Mesodermal cell (in vitro differentiated cells): ENCODE measurements at regions not wholly inside any gene's neighbourhood (a gene's known extent, or its start where the extent isn't known, plus 50 kb on each side); places are given as distances from the start of the nearest gene placed in this dataset.

Experiments
- H3K27ac ChIP-seq: 2 replicates; pipeline ENCODE4 v1.7.0; 2013; ENCODE audit warnings: mild to moderate bottlenecking, low read depth, low read length, moderate library complexity; ENCODE audit not compliant: severe bottlenecking
- H3K36me3 ChIP-seq: 2 replicates; pipeline ENCODE4 v1.7.1; 2013; ENCODE audit warnings: mild to moderate bottlenecking, low read length, moderate library complexity; ENCODE audit not compliant: control insufficient read depth, insufficient read depth
- H3K4me1 ChIP-seq: one replicate; pipeline ENCODE4 v1.7.1; 2013; ENCODE audit warnings: mild to moderate bottlenecking, low read length; ENCODE audit not compliant: insufficient read depth, control insufficient read depth, poor library complexity, severe bottlenecking
- H3K4me3 ChIP-seq: 2 replicates; pipeline ENCODE4 v1.7.0; 2013; ENCODE audit warnings: low read length, control low read depth, mild to moderate bottlenecking; ENCODE audit not compliant: insufficient read depth, poor library complexity, severe bottlenecking; ENCODE audit errors: extremely low read depth
- H3K9me3 ChIP-seq: 2 replicates; pipeline ENCODE4 v1.7.1; 2013; ENCODE audit warnings: mild to moderate bottlenecking, low read length, moderate library complexity; ENCODE audit not compliant: control insufficient read depth
- WGBS, 2 experiments: methylation state at CpG; one replicate each; pipeline ENCODE4 v1.1.5; 2013; ENCODE audit warnings: missing lambda C conversion rate in 2 of 2; ENCODE audit not compliant: insufficient coverage in 2 of 2; 5-methylcytosine and 5-hydroxymethylcytosine counted together

DNA sequence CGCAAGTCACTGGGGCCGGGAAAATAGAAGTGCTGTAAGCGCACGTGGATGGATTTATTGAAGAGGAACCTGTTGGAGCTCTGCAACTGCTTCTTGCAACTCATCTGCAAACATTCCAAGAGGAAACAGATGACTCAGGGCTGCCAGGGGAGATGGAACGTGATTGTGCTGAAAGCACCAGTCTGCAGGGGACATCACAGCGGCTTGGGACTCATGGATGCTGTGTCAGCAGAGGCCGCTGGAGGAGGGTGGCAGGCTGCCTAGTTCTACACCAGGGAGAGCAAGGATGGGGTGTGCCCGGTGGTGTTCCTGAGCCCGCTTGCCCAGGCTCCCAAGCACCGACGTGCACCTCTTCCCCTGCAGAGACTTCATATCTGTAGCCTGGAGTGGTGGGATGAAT, 515.7 kb downstream of the TCERG1L start:
- Histone ChIP-seq H3K27ac (no peak overlapping the region), H3K9me3 (peaks cover 4% of the 10 kb centered on the region), H3K4me3 (no peak overlapping the region), H3K36me3 (no peaks in the 10 kb centered on the region), H3K4me1 (no peaks in the 10 kb centered on the region)
- 78 to 80% methylated on average over 9 of the region's 11 CpGs for WGBS, 2 experiments

DNA sequence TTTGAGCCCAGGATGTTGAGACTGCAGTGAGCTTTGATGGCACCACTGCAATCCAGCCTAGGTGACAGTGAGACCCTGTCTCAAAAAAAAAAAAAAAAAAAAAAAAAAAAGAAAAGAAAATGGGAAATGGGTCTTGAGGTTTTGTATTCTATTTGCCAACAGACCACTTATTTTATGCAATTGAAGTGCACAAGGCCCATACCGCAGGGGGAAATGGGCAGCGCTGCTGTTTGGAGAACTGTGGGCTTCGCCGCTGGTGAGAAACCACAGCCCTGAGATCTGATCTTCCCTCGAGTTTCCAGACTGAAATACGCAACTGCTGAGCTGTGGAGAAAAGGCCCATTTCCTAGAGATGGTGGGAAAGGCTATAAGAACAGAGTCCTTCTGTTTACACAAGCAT, 512.0 kb downstream of the TCERG1L start:
- Histone ChIP-seq H3K36me3 (no peaks in the 10 kb centered on the region), H3K9me3 (no peaks in the 10 kb centered on the region), H3K4me3 (no peak overlapping the region), H3K4me1 (no peaks in the 10 kb centered on the region), H3K27ac (no peak overlapping the region)
- WGBS, 2 experiments: 85 to 100% methylated on average over 1 to 6 of the region's 6 CpGs

DNA sequence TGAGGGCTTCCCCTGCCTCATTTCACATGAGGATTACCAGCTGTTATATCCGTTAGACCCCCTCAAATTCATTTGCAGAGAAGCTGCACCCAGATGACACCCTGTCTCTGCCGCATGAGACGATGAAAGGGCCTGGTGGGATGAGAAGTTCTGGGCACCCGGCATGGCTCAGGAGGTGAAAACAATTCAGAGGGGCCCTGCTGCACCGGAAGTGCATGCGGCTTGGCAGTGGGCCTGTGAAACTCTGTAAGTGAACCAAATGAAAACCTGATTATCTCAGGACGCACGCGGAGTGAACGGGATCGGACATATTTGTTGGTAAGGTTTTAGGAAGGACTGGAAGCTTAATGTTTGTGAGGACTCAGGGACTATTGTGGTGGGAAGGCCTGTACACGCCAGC, 511.2 kb downstream of the TCERG1L start:
- no peak overlapping the region for H3K4me3 ChIP-seq
- no peaks in the 10 kb centered on the region for H3K9me3 ChIP-seq
- no peak overlapping the region for H3K27ac ChIP-seq
- no peaks in the 10 kb centered on the region for H3K4me1 ChIP-seq
- no peaks in the 10 kb centered on the region for H3K36me3 ChIP-seq
- 92 to 95% methylated on average over 6 to 11 of the region's 12 CpGs for WGBS, 2 experiments

DNA sequence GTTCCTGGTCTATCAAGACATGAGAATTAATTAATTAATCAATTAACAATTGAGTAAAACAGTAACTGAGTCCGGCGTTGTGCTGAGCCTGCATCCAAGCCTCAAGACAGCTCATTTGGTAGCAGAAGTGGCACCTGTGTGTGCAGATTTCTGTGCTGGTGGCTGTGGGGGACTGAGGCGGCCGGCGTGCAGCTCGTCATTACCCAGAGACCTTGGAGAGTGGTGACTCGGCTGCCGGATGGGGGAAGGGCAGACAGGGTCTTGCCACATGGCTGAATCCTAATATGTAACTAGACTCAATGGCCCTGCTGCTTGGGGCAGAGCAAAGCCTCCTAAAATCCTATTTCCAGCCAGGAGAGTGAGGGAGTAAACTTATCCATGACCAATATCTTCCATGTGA, 510.2 kb downstream of the TCERG1L start:
- no peak overlapping the region for H3K4me3 ChIP-seq
- H3K9me3 ChIP-seq: no peaks in the 10 kb centered on the region
- no peaks in the 10 kb centered on the region for H3K4me1 ChIP-seq
- 71 to 76% methylated on average over 5 of the region's 8 CpGs for WGBS, 2 experiments
- no peaks in the 10 kb centered on the region for H3K36me3 ChIP-seq
- no peak overlapping the region for H3K27ac ChIP-seq

DNA sequence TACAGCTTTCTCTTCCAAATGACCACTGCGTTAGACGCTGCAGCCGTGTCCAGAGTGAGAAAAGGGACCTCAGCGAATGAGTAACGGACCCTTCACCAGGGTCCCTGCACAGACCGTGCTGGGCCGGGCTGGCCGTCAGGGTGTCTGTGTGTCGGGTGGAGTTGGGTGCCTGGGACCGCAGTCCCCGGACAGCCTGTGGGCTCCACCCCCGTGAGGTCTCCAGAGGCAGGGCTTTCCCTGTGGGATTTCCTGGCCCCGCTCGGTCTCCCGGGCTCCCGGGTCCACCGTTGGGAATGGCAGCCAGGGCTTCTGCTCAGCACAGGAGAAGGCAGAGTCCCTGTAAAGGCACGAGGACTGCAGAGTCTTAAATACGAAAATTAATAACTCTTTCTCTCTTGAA, 509.7 kb downstream of the TCERG1L start:
- H3K4me1 ChIP-seq: no peaks in the 10 kb centered on the region
- H3K27ac ChIP-seq: no peak overlapping the region
- no peaks in the 10 kb centered on the region for H3K9me3 ChIP-seq
- H3K4me3 ChIP-seq: no peak overlapping the region
- WGBS, 2 experiments: 91 to 94% methylated on average over 15 to 16 of the region's 19 CpGs
- H3K36me3 ChIP-seq: no peaks in the 10 kb centered on the region

DNA sequence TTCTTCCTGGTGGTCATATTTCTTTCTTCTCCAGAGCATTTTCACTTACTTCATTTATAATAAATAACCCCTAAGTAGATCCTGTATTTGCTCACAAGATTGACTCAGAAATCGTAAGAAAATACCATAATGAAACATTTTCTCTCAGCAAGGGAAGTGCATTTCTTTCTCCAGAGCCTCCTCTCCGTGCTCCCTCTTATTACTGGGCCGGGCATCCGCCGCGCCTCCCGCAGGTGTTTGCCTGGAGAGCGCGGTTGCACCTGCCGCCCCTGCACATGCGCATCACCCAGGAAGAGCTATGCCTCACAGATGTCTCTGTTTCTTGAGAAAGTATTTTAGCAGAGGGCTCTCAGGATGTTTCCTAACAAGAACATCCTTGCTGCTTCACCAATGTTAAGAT, 509.2 kb downstream of the TCERG1L start:
- H3K27ac ChIP-seq: no peak overlapping the region
- 94 to 99% methylated on average over 11 of the region's 11 CpGs for WGBS, 2 experiments
- H3K4me3 ChIP-seq: no peak overlapping the region
- H3K4me1 ChIP-seq: no peaks in the 10 kb centered on the region
- no peaks in the 10 kb centered on the region for H3K9me3 ChIP-seq
- H3K36me3 ChIP-seq: no peaks in the 10 kb centered on the region

DNA sequence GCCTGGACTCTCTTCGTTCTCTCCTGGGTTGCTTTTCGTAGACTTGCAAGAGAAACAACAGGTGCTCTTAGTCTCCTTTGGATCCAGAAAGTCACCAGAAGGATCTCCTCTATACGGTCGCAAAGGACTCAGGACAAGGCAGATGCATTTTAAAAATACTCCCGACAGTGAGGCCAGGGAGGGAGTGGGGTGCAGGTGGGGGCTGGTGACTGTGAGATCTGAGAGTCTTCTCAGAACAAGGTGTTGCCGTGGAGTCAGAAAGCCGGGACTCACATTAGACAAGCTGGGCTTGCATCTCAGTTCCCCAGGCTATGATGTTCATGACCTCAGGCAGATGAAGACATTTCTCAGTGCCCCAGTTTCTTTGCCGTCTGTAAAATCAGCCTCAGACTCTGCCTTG, 507.2 kb downstream of the TCERG1L start:
- 92 to 93% methylated on average over 7 to 8 of the region's 8 CpGs for WGBS, 2 experiments
- no peak overlapping the region for H3K4me3 ChIP-seq
- no peak overlapping the region for H3K27ac ChIP-seq

DNA sequence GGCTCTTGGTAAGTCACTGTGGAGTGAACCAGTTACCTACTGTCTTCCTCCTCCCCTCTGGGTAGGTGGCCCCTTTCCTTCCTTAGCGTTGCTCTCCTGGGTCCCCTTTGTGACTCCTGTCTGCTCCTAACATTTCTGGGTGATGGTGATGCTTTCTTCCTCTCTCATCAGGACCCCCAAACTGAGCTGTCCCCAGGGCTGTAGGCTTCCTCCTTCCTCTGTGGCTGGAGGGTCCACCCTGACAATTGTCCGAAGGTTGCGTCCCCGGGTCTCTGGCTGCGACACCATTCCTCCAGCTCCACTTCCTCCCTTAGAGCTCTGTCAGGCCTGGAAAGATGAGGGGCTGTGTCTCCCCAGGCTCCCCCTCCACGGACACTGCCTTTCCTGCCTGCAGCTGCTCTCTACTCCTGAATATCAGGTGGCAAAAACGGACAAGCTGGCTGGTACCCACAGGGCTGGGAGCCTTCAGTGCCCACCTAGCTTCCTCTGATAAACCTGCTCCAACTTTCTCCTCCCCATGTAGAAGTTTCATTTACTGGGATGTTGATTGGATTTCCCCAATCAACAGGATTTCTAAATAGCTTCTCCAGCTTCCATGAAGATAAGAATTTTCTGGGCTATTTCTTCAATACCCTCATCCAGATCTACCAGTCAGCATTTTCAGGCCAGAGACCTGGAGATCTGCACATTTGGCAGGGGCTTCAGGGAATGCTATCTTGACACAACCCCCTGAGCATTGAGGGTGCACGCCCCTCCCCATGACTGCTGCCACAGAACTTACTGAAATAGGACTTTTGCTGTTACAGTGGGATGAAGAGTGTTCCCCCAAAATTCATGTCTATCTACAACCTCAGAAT, 506.5 kb downstream of the TCERG1L start:
- Histone ChIP-seq H3K4me1 (peaks cover 4% of the 10 kb centered on the region), H3K9me3 (no peaks in the 10 kb centered on the region), H3K36me3 (no peaks in the 10 kb centered on the region), H3K4me3 (no peak overlapping the region), H3K27ac (no peak overlapping the region)
- 100% methylated on average over 4 to 6 of the region's 8 CpGs for WGBS, 2 experiments

More for the DNA sequence above, 507.2 kb downstream of the TCERG1L start:
- Histone ChIP-seq H3K4me1 (no peaks in the 10 kb centered on the region), H3K9me3 (no peaks in the 10 kb centered on the region), H3K36me3 (no peaks in the 10 kb centered on the region)

DNA sequence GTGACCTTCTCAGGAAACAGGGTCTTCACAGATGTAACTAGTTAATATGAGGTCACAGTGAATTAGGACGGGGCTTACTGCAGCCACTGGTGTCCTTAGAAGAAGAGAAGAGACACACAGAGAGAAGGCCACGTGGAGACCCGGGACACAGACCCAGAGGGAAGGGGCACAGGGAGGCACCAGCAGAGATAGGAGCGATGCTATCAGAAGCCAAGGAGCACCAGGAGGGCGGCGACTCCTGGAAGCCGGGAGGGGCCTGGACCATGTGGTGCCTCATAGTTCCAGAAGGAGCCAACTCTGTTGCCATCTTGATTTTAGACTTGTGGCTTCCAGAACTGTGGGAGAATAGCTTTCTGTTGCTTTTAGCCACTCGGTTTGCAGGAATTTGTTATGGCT, 505.9 kb downstream of the TCERG1L start:
- 95 to 98% methylated on average over 7 to 8 of the region's 8 CpGs for WGBS, 2 experiments
- peaks cover 5% of the 10 kb centered on the region for H3K4me1 ChIP-seq

DNA sequence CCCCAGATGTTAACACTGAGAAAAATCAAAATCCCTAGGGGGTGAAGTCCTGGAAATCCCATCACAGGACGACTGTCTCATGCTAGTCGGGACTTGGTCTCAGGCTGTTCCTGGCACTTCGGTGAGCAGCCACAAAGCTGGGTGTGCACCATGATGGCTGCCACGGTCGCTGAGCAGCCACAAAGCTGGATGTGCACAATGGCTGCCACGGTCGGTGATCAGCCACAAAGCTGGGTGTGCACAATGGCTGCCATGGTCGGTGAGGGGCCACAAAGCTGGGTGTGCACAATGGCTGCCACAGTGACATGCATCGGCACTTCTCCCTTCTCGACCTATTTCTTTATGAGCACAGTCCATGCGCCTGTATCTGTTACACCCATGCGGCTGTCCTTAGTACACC, 505.1 kb downstream of the TCERG1L start:
- Histone ChIP-seq H3K36me3 (no peaks in the 10 kb centered on the region), H3K9me3 (no peaks in the 10 kb centered on the region), H3K27ac (no peak overlapping the region), H3K4me3 (no peak overlapping the region), H3K4me1 (peaks cover 5% of the 10 kb centered on the region)
- 87 to 91% methylated on average over 10 to 12 of the region's 12 CpGs for WGBS, 2 experiments

More for the DNA sequence above, 505.9 kb downstream of the TCERG1L start:
- Histone ChIP-seq H3K27ac (no peak overlapping the region), H3K9me3 (no peaks in the 10 kb centered on the region), H3K4me3 (no peak overlapping the region), H3K36me3 (no peaks in the 10 kb centered on the region)

DNA sequence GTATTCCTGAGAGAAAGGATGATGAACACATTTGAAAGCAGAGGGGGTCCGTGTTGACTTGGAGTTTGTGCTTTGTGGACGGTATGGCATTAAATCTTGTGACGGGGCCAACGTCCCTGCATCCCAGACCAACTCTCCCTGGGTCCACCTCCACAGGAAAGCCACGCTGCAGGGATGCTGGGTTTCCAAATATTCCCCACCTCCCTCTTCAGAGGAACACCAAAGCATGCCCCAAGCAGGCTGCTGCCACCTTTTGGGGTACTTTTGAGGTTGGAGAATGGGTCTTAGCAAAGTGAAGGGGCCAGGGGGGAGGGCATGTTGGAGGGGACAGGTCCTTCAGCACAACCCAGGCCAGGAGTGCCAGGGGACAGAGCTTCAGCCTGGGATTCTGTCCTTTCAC, 504.4 kb downstream of the TCERG1L start:
- 87 to 100% methylated on average over 4 to 5 of the region's 5 CpGs for WGBS, 2 experiments

More for the DNA sequence above, 504.4 kb downstream of the TCERG1L start:
- Histone ChIP-seq H3K36me3 (no peaks in the 10 kb centered on the region), H3K27ac (no peak overlapping the region), H3K4me3 (no peak overlapping the region), H3K4me1 (peaks cover 5% of the 10 kb centered on the region), H3K9me3 (no peaks in the 10 kb centered on the region)
